ENCODE measurements at regions not wholly inside any gene's neighbourhood (a gene's known extent, or its start where the extent isn't known, plus 50 kb on each side); places are given as distances from the start of the nearest gene placed in this dataset.

DNA sequence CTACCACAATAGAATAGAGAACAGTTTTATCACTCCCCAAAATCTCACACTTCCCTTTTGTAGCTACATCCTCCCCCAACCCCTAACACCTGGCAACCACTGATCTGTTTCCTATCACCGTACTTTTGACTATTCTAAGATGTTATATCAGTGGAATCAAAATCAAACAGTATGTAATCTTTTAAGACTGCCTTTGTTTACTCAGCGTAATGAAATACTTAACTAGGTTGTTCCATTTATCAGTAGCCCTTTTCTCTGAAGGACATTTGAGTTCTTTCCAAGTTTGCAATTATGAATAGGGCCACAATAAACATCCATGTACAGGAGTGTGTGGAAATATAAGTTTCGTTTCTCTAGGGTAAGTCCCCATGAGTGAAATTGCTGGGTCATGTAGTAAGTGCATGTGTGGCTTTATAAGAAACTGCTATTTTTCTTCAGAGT lies 372.3 kb downstream of the SV2B start:
- TF ChIP-seq, protein P1, sequence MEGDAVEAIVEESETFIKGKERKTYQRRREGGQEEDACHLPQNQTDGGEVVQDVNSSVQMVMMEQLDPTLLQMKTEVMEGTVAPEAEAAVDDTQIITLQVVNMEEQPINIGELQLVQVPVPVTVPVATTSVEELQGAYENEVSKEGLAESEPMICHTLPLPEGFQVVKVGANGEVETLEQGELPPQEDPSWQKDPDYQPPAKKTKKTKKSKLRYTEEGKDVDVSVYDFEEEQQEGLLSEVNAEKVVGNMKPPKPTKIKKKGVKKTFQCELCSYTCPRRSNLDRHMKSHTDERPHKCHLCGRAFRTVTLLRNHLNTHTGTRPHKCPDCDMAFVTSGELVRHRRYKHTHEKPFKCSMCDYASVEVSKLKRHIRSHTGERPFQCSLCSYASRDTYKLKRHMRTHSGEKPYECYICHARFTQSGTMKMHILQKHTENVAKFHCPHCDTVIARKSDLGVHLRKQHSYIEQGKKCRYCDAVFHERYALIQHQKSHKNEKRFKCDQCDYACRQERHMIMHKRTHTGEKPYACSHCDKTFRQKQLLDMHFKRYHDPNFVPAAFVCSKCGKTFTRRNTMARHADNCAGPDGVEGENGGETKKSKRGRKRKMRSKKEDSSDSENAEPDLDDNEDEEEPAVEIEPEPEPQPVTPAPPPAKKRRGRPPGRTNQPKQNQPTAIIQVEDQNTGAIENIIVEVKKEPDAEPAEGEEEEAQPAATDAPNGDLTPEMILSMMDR (optimal IDR thresholded peaks at IDR 0.05 in 1 of 3, IDR thresholded peaks at IDR 0.05 in 1 of 3, conservative IDR thresholded peaks at IDR 0.05 in 1 of 3; ENCODE audit: extremely low read depth in 1 of 3, insufficient read depth in 2 of 3, low read length in 3 of 3), result no peak
- TF ChIP-seq EZH2 (IDR thresholded peaks at IDR 0.05; ENCODE audit: low read length), result no peak

All from keratinocyte (primary cell).